OCI-M2 (cell line): ENCODE measurements at regions not wholly inside any gene's neighbourhood (a gene's known extent, or its start where the extent isn't known, plus 50 kb on each side); places are given as distances from the start of the nearest gene placed in this dataset.

Experiments
- DNase-seq: peaks from one replicate; lab custom pipeline; 2025; ENCODE audit not compliant: unreplicated experiment; lab: John Stamatoyannopoulos, UW

DNA sequence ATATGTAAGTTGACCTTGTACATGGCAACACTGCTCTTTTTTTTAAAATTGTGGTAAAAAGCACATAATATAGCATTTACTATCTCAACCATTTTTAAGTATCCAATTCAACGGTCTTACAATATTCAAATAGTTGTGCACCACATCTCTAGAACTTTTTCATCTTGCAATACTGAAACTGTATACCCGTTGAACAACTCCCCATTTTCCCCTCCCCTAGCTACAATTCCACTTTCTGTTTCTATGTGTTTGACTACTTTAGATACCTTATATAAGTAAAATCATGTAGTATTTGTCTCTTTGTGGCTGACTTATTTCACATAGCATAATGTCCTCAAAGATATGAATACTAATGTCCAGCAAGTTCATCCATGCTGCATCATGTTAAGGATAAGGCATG lies 452.1 kb downstream of the TXNL1 start:
- DNase-seq, result no peak

DNA sequence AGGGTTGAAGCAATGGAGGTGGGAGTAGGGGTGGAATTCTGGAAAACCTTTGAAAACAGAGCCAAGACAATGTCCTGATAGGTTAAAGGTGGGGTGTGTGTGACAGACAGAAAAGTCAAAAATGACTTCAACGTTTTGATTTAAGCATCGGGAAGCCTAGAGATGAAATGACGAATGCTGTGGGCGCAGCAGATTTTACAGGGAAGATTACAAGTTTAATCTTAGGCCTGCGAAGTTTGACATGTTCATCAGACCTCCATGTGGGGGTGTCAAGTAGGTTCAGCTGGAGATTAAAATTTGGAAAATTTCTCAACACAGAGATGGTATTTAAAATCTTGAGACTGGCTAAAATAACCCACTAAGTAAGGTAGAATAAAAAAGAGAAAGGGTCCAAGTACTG lies 453.3 kb downstream of the TXNL1 start:
- no peak for DNase-seq

DNA sequence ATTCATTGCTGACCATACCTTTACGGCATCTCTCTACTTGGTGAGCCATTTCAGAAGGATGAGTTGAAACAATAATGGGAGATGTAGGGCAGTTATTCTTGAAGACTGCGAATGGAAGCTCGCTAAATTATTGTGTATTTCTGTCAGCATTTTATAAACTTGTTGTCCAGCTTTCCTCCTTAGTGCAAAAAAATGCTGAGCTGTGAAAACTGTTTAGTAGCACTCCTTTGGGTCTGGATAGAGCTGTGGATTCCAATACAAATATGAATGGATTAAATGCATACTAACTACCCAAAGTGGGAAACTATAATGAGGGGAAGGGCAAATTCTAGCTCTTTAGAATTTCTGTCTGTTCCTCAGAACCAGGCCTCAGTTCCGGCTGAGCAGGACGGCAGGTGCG lies 461.6 kb downstream of the TXNL1 start:
- no peak for DNase-seq

DNA sequence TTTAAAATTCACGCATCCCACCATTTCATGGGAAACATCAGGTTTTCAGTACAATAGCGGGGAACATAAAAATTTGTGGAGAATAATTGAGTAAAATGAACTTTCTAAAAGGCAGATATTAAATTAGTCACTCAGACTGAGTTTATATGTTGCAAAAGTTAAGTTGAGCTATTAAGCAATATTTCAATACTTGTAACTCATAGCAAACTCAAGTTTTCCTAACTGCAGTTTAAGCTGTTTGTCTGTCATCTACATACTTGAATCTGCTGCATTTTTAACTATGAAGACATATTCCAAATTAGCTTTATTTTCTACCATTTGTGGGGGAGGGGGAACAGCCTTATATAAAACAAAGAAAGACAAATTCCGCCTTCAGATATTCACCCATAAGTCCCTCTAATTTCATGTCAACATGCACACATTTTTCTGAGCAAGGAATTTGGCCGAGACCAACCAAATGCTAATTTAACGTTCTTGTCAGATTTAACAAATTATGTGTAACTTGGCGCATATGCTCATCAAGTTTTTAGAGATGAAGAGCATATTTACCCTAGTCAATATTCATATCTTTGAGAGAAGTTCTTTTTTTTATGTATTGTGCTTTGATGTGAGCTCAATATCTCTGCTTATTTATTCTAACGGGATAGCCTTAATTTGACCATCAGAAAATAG lies 462.9 kb downstream of the TXNL1 start:
- DNase-seq, result no peak

DNA sequence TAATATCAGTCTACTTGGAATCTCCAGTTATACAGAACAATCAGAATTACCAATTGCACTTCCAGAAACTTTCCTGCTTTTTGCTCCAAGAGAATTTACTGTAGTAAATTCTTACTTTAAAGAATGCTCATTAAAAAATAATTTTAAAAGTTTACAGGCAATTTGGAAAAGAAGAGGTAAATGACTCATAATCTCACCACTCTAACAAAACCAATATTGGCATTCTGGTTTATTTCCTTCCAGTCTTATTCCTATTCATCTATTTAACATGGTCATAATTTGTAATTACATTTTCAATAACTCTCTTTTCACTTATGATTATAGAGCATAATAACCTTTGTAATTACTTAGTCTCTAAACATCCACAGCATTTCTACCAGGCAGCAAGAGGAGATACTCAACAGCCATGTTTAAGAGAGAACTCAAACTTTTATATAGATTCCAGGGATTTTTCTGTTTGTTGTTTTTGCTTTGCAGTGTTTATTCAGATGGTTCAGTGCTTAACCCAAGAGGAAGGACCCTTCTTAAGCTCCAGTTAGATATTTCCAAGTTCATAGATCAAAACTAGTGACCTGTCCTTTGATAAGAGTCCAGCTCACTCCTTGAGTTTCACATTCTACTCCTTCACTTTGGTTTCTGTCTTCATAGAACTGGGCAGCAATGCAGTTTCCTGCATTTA lies 464.7 kb downstream of the TXNL1 start:
- DNase-seq, result no peak

DNA sequence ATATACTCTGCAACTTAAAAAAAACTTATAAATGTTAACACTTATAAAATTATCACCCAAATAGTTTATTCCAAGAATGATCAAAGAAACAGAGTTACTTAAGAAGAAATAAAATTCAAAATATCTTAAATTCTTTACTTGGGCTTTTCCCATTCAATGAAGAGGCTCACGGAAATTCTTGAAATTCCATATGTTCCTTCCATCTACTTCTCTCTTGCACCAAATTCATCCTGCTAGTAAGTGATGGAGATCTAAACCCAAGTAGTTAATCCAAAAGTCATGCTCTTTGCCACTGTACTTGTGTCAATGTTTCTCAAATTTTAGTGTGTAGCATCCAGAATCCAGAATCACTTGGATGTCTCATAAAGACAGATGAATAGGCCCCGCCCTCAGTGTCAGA lies 465.9 kb downstream of the TXNL1 start:
- no peak for DNase-seq

DNA sequence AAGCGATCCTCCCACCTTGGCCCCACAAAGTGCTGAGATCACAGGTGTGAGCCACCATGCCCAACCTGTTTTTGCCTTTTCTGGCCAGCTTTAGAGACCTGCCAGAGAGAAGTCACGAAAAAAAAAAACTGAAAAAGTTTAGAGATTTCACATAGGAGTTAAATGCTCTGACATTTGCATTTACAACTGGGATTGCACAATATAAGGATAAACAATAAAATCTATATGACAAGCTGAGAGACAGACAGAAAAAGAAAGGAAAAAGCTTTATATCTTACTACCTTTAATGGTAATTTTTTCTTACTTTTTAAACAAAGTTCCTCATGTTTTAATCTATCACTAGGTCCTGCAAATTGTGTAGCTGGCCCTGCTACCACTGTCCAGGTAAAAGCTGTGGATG lies 466.5 kb downstream of the TXNL1 start:
- DNase-seq, result no peak

DNA sequence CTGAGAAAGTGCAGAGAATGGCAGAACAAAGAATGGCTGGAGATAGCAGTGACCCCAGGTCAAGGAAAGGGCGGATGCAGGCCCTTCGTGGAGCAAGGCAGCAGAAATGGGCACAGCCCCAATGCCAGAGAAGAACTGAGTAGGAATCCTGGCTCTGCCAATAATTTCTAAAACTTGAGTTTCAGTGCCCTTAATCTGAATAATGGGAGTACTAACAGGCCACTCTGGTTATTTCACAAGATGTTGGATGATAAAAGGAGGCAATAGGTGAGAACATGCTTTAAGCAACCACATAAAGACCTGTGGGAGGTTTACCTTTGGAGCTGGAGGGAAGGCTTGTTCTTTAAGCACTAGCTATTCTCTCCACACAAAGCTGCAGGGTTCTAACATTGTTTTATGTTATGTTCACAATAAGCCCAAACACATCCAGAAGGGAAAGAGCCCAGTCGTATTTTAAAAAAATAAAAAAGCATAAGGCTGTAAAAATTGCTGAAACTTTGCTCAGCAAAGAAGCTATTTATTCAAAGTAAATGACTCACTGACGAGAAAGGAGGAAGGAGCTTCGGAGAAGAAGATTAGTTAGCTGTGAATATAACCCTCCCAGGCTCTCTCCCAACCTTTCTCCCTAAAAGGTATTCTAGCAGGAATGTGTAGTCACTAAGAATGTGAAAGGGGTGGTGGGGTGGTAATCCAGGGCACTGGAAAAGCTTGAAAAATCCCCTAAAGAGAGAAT lies 470.2 kb downstream of the TXNL1 start:
- DNase-seq, result no peak

DNA sequence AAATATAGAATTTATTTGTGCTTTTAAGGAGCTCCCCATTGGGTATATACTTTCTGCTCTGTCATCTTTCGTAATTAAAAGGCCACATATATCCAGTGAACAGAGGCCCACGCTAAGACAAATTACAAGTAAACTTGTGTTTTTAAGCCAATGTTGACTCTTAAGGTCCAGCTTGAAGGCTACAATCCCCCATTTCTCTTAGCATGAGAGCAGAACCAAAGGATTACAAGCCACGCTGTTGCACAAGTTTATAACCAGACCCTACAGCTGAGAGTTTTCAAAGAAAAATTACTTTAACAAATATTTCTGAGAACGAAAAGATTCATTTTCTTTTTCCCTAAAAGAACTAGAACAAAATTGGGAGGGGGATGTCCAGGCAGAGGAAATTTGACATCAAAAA lies 471.0 kb downstream of the TXNL1 start:
- DNase-seq, result no peak

DNA sequence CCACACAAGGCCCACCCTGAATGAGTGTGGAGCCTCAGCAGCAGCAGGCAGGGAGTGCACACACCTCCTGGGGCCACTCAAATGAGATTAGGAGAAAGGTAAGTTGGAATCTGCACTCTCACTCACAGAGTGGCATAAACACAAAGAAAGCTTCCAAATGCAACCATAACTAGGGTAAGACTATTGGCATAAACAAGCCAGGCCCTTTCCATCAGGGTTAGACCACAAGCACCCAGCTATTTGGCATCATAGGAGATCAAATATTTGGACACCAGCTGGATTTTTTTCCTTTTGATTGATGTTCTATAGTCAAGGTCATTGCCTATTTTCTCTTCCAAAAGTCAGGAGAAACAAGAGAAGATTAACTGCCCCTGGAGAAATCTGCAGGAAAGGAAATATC lies 471.5 kb downstream of the TXNL1 start:
- DNase-seq, result no peak

DNA sequence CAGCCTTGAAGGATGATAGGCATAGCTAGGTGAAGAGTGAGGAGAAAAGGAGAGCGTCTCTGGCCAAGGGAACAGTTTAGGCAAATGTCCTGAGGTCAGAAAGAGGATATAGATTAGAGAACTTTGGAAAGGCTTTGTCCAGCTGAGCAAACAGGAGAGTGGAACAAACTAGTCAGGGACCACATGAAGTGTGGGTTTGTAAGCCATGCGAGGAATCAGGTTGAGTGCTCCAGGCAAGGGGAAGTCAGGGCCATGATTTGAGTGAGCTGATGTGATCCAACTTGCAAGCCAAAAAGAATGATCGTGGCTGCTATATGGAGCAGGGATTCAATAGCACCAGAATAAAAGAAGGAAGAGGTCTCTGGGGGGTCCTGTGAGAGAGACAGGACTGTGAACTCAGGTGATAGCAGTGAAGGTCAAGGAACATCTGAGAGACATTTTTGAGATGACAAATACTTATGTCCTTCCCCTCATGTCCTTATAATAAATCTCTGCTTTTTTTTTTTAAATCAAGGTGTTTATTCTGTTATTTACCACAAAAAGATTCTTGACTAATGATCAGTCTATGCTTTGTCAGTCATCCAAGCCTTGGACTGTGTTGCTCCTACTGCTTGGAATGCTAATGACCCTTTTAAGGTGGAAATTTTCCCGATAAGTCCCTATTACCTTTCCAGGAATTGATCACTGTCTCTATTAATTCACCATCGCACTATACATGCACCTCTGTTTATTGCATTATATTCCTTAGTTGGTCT lies 472.6 kb downstream of the TXNL1 start:
- no peak for DNase-seq

DNA sequence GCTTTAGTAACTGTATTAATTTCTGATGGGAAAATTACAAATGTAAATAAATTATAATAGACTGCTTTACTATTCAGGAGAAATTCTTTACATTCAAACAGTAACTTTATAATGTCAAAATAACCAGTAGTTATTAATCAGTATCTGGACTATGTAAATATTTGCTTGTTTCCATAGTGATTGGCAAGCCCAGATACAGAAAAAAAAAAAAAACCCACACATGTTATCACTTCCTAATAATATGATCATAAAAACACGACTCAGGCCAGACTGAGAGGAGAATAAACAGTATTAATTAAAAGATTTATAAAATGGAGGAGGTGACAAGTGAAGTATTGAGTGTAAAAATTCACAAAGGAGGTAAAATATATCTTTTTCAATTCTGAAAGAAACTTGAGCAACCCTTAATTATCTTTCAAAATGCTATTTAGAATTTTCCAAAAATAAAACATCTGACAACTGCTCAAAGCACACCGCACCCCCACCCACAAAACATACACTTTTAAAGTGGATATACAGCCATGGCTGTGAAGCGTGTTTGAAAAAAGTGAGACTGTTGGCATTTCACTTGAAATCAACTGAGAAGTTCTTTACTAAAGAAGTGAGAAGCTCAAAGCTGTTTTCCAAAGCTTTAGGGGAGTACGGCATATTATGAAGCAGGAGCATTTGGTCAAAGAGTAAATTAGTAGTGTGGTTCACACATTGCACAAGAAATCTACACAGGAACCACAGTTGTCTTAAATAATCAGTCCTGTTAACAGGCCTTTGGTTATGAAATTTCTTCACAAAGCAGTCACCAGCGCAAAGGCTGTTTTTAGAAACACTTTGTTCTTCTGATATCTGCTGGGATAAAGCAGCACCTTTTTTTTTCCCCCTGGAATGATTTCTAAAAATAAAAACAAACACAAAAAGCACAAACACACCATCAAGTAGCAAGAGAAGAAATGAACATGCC lies 475.8 kb downstream of the TXNL1 start:
- no peak for DNase-seq

DNA sequence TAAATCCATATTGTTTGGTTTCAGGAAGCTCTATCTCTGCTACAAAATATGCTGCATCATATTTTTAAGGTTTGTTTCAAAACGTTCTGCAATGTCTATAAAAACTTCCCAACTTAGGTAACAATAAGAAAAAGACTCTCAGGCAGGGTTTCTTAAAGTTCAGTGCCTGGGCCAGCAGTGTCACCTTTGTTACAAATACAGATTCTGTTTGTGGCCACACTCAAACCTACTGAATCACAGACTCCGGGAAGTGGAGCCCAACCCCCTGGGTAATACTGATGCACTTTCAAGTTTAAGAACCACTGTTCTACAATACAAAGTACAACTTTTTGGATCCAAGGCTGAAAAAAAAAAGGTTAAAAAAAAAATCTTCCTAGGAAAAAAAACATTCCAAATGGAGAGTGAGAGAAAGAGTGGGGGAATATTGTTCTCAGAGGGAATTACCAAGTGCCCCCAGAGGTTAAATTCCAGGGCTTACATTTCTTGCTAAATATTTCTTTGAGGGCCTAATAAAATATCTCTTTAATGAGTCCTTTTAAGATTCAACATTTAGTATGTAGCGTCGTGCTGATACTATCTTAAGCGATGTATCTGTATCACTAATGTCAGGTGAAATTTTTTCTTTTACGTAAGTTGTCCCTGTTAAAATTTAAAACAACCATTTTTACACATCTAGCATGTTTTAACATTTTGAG lies 476.7 kb downstream of the TXNL1 start:
- DNase-seq, result no peak

DNA sequence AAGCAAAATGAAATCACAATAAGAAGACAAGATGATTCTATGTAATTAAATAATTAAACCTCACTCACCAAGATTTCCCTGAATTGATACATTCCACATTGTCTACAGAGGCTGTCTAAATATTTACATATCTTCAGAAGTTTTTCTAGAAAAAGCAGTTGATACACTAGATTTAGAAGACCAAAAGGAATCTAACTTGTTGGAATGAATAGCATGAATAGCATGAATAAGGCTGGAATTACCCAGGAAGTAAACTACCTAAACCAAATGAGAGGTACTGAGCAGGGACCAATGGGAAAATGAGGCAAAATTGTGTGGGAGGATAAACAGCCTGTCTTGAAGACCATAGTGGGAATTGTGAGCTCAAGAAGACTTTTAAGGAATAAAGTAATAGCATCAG lies 479.7 kb downstream of the TXNL1 start:
- no peak for DNase-seq

DNA sequence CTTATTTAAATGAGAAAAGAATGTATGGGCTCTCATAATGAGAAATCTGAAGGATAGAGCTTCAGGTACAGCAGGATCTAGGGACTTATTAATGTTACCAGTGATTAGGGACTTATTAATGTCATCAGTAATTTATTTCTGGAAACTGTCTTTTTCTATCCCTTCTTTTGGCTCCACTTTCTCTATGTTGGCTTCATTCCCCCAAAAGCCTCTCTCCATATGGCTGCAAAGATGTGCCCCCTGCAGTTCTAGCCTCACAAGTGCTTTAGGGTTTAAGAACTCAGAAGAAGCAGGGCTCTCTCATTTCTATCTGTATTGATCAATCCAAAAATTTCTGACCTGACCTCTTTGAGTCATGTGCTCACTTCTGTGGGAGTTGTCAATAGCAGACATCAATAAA lies 480.9 kb downstream of the TXNL1 start:
- no peak for DNase-seq

DNA sequence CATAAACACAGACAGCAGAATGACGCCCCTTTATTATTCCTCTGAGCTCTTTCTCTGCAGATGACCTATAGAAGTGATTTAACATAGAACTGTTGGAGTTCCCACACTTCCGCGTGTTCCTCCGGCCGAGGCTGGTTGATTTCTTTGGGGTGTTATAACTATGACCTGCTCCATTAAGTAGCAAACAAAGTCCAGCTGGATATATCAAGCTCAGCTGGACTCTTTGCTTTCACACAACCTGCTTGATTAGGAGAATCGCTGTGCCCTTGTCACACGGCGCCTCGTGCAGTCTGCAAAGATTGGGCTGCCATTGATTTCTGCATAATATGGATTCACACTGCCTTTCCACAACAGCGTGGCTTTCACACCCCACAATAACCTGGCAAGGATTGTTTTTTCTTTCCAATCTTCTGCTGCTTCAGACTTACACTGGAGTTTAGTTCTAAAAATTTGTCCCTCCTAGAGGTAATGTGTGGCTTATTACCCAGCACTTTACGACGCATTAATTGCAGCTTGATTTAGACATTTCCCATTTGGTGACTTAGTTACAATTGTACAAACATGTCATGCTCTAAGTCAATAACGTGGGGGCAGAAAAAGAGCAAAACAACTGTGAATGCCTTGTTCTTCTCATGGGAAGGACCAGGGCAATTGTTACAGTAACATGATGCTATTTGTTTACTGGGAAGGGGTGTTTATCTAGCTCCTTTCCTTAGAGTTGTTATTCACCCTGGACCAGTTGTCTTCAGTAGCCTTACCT lies 485.7 kb downstream of the TXNL1 start:
- no peak for DNase-seq

DNA sequence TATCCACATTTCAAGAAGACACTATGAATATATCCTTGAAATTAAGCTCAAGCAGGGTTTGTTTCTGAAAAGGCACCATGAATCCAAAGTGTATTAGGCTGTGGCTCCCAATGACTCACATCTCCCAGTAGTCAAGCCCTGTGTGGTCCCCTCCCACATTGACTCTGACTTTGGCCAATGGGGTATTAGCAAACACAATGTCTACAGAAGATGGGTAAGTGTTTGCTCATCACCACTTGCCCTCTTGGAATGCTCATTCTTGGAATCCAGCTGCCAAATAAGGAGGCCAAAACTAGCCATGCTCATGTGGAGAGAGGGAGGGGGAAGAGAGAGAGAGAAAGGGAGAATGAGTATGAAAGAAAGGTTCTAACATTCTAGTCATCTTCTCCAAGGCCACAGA lies 490.0 kb downstream of the TXNL1 start:
- no peak for DNase-seq

DNA sequence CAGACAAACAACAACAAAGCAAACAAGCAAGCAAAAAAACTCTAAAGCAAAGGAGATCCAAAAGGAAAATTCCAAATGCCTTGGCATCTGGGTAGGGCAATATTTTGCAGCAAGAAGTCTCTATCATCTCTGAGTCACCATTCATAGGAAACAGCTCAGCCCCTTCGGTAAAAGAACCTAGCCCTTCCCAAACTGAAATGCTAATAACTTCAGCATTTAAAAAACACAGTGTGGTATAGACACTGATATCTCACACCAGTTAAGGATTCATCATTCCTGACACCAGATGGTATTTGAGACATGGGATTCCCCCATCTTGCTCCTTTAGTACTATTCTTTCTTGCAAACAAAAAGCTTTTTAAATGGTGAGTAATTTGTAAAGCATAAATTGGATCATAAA lies 491.8 kb downstream of the TXNL1 start:
- DNase-seq, result no peak

DNA sequence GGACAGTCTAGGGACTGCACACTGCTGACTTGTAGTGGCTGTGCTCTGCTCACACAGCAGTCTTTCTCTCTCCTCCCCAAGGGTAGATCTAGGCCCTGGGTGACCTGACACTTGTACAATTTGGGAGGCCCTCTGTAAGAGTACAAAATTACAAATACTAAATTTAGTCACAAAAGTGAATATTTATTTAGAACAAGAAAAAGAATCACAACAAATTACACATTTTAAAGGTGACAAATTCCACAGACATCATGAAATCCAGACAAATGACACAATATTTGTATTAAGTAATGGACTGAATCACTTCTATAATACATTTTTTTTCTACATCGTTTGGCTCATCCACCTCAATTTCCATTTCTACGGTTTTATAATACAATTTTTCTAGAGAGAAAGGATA lies 496.4 kb downstream of the TXNL1 start:
- no peak for DNase-seq
